Cardiac septum (tissue), 1 donor: ENCODE measurements at regions not wholly inside any gene's neighbourhood (a gene's known extent, or its start where the extent isn't known, plus 50 kb on each side); places are given as distances from the start of the nearest gene placed in this dataset.

ENCODE experiments used
- DNase-seq: peaks from one replicate; pipeline ENCODE4 v3.0.0-alpha.2; 2020; ENCODE audit warnings: low spot score
- intact Hi-C: fragments of 100-400 bp; cut with DNase I; formaldehyde crosslinking; loops from one replicate; pipeline ENCODE4 v1.14.0; 2022
- donor health status: DM: no; HTN: no; CAD: no.

DNA sequence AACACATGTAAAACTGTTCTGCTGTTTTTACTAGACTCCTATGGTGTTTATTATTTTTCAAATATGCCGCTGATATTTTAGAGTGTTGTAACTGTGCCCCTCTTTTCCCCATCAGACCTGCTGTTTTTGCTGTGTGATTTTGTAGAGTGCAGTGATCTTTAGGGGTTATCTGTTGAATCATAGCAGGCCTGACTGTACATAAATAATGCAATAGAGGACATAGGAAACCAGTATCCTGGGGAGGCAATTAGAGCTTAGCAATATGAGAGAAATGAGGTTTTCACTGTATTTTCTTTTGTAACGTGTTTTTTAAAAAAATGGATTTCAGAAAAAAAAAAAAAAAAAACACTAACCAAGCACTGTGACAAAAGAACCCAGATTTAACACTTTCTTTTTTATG lies 662.2 kb downstream of the TOX3 start:
- DNase-seq, result no peak
- intact Hi-C loops, result no loop called here

- intact Hi-C loops, result no loop called here
- no peak for DNase-seq
Observed at GRCh38 chr16:51881731-51882130, 665.2 kb downstream of the TOX3 start.

DNA sequence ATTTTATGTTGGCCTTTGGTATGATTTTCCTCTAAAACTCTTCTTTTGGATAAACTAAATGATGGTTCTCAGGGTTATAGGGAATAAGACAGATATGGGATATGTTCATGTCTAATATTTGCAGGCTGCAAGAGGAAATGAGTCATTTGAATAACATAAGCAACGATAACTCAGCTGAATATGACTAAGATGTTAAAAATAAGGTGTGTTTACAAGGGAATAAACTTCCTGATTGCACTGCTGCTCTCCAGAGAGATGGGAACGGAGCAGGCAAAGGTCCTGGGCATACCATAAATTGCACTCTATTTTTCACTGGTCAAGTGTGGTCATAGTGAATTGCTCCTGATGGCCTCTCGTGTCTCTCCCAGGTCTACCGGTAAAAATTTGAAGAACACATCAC lies 666.2 kb downstream of the TOX3 start:
- no peak for DNase-seq
- intact Hi-C loops, result no loop called here

- DNase-seq, result no peak
- intact Hi-C loops, result no loop called here
Observed at GRCh38 chr16:51877686-51878085, 669.3 kb downstream of the TOX3 start.

DNA sequence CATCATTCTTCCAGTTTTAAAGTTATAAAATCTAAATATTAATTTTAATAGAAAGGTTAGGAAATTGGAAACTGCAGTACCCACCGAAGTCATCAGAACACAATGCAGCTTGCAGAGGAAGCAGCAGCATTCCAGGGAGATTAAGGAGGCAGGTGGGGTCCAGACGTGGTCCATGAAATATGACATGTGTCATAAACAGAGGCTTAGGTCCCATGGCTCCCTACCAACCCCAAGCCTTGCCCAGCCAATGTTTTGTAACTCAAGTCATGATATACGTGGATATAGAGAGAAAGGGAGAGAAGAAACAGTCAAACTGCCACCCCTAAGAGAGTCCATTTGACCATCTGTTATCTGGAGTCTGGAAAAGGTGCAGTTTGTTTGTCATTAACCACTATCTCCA lies 670.0 kb downstream of the TOX3 start:
- intact Hi-C loops, result no loop called here
- no peak for DNase-seq

GRCh38 chr16:51876601-51876875 lies 670.4 kb downstream of the TOX3 start:
- intact Hi-C loops, result no loop called here
- no peak for DNase-seq

DNA sequence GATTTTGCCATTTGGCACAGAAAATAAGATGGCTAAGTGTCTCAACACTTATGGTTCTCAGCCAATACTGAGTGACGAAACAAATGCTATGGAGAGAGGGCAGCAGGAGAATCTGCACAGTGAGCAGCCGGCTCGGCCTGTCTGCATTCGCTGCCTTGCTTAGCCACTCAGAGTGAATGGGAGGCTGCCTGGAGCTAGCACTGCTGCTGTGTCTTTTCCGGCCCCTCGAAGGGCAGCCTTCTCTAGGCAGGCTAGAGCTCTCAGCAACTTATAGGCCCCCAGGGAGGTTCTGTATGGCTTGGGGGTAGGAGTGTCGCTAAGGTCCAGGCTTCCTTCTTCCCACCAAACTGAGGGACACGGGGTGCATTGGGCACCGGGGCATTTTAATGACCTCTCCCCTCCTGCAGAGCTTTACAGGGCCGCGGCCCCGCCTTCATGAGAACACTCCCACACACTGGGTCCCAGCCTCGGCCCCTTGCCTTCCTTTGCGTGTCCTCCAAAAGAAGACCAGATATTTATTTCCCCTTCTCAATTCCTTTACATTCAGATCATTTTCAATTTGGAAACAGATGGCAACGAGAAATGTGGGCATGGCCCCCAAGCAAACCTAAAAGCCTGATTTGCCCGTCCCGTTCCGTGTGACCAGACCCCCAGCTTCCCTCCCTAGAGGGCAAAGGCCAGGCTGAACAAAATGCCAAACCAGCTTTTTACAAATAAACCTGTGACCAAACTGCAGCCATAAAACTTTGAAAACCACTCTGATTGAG lies 670.9 kb downstream of the TOX3 start:
- intact Hi-C loops, result no loop called here
- DNase-seq, result no peak

- DNase-seq, result no peak
- intact Hi-C loops, result no loop called here
Observed at GRCh38 chr16:51872524-51872923, 674.4 kb downstream of the TOX3 start.

DNA sequence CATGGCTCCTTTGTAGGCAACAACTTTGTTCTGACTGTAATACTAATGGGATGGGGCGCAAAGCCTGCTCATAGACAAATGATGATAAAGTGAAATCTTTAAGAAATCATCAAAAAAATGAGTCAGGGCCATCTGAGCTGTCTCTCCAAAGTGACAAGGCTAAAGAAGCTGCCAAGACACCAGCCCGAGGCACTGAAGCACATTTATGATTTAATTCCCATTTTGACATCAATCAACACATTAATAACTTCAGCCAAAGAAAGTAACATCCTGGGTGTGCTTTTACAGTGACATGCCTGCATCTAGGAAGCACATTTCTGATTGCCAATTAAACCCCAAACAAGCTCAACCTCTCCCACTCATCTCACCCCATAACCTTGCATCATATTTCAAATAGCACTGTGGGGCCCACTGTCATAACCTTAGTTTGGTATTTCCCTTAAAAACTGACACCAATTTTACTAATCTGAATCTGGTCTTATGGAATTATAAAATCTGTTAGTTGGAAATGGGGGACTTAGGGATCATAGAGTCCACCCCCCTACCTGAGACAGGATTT lies 676.6 kb downstream of the TOX3 start:
- no peak for DNase-seq
- intact Hi-C loops, result no loop called here

- DNase-seq, result no peak
- intact Hi-C loops, result no loop called here
Observed at GRCh38 chr16:51869176-51869575, 677.8 kb downstream of the TOX3 start.

- intact Hi-C loops, result no loop called here
- no peak for DNase-seq
Observed at GRCh38 chr16:51868631-51869030, 678.3 kb downstream of the TOX3 start.

DNA sequence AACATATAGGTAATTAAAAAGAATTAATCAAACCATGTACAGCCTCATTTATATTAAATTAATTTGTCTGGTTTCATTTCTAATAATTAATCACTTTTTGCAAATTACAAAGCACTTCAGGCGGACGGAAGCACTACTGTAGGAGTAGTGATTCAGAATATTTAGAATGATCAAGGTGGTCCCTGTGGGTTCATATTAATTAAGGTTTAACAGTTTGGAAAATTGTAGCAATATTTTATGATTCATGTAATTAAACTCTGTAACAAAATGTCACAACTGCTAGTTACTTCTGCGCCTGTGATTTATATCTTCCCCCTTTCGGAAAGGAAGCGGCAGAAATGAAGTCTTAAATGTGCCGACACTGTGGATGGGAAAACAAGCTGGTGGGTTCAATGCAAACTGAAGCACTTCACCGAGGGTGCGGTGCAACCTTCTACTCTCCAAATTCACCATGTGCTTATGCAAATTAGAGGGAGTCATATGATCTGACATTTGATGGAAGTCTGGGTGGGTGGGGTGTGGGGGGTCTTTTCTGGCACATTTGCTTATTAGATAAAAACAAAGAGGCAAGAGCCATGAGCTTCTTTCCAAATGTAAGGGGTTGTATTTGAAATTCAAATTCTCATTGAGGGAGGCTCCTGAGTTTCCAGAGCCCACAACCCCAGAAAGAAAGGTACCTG lies 679.4 kb downstream of the TOX3 start:
- intact Hi-C loops, result no loop called here
- no peak for DNase-seq

DNA sequence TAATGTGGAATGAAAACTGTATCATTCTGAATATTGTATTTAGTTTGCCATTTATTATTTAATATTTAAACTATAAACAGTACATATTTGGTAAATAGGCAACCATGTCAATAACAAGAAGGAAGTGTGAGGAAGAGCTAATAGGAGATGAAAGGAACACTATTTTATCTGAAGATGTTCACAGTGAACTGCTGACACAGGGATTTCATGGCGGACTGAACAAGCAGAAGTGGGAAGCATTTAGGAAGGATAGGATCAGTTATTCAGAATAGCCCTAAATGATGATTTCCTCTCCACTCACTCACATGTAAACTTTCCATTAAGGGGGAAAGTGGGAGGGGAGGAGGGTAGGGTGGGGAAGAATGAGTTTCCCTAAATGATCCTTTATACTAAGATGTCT lies 682.4 kb downstream of the TOX3 start:
- intact Hi-C loops, result no loop called here
- no peak for DNase-seq

- intact Hi-C loops, result no loop called here
- no peak for DNase-seq
Observed at GRCh38 chr16:51854401-51854951, 692.5 kb downstream of the TOX3 start.

DNA sequence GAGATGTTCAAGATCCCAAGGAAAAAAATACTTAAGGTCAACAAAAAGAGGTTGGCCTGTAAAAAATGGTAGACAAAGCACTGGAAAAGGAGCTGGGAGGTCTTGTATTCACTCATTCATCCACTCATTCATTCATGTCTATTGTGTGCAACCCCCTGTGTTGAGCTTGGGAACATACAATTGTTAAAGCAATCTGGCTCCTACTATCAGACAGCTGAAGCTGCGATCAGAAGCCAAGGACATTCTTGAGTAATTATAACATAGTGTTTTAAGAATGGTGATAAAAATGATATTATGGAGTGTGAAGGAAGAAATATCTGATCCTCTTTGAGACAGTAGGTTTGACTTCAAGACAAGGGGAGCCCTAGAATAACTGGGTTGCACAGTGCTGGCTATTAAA lies 693.4 kb downstream of the TOX3 start:
- DNase-seq, result no peak
- intact Hi-C loops, result no loop called here

DNA sequence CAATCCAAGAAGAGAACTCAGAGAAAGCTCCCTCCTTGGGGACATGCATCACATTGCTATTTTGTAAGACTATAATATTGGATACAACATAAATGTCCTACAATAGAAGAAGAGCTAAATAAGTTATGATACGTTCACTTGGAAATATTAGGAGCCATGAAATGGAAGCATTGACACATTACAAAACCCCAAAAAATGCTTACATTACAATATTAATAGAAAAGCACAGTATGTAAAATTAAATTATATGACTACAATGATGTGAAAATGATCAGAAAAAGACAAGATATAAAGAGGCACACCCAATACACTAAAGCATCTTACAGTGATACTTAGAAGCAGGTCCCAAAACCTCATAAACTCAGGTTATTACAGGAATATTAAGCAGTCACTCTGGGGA lies 694.1 kb downstream of the TOX3 start:
- no peak for DNase-seq
- intact Hi-C loops, result no loop called here

DNA sequence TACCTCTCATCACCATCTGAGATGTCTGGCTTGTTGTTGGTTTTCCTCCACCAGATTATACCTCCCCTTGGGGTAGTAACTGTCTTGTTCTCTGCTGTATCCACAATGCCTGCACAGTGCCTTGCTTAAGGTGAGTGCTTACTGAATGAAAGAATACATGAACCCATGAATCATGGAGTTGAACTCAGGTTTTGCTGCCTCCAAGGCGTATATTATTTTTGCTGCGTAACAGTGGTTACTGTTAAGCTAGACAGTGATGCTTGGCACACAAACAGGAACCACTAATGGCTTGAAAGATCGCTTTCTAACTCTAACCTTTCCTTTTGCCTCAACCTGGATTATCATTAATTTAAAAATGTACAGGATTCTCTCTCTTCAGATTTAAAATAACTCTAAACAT lies 695.8 kb downstream of the TOX3 start:
- intact Hi-C loops, result no loop called here
- DNase-seq, result no peak

DNA sequence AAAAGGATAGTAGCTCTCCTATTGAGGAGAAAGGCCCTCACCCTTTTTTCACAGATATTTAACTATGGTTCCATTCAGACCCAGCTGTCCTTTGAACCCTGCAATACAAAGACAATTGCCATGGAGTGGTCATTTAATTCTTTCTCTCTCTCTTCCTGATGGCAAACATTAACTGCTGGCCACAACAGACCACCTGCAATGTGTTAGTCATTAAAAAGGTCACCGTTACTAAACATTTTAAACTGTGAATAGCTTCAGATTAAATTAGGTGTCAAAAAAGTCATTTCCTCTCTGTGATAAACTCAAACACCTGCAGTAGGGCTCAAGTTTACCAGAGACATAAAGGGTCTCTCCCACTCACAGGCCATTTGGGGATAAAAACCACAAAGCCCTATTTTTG lies 697.2 kb downstream of the TOX3 start:
- no peak for DNase-seq
- intact Hi-C loops, result no loop called here

GRCh38 chr16:51845586-51846305 lies 694.7 kb upstream of the SALL1 start:
- DNase-seq, result no peak
- intact Hi-C loops, result no loop called here

DNA sequence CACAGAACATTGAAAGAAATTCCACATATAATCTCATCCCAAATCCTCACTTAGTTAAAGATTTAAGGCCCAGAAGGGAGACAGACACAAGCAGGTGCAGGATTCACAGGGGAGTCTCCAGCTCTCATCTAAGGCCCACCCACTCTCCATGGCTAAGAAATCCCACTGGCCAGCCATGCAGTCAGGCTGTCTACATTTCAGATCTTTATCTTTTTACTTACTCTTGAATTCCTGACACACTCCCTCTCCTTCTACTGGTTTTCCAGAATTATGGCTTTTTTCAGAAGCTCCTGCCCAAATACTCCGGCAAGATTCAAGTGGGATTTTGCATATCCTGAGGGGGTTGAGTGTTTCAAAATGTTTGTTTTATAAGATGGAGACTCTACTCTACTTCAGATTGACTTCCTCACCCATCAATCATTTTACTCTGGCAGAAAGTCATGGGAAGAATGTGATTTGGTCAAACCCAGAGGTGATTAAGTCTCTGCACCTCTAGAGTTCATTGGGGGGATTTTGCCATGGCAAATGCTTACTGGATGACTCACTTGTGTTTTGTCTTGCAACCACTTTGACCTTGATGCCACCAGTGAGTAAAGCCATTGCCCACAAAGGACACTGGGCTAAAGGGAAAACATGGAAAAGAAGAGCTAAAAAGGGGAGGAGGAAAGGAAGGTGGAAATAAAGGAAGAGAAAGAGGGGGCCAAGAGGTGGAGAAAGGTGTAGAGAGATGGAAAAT lies 688.8 kb upstream of the SALL1 start:
- DNase-seq, result no peak
- intact Hi-C loops, result no loop called here
